ENCODE measurements at regions not wholly inside any gene's neighbourhood (a gene's known extent, or its start where the extent isn't known, plus 50 kb on each side); places are given as distances from the start of the nearest gene placed in this dataset.

- FAIRE-seq (no peak), DNase-seq (ENCODE audit: low read depth, low spot score) (no peak)
- H3K9me1 ChIP-seq (replicated peaks; ENCODE audit: control insufficient read depth, extremely low read depth, insufficient read depth, low read length): no peaks in the 10 kb centered on the region
- CTCF ChIA-PET: no interaction called here
- H3K36me3 ChIP-seq (ENCODE audit: control insufficient read depth in 2 of 2, extremely low read depth in 1 of 2, insufficient read depth in 2 of 2, low read length in 2 of 2): no peaks in the 10 kb centered on the region
- H2AFZ ChIP-seq (ENCODE audit: low read depth, low read length): no peak overlapping the region
- H3K4me3 ChIP-seq (replicated peaks in 1 of 3; ENCODE audit: insufficient read depth in 1 of 3, low read depth in 1 of 3, low read length in 3 of 3): no peak overlapping the region
- dilution Hi-C loops (cut with MboI; ENCODE audit: extremely low pct_ligation_motif_present, low sequenced_read_pairs): no loop called here
- no TSS peak for BruUV-seq (replicated peaks)
- H4K20me1 ChIP-seq (replicated peaks; ENCODE audit: control insufficient read depth, extremely low read depth, insufficient read depth, low read length): no peaks in the 10 kb centered on the region
- no peaks in the 10 kb centered on the region for H3K4me1 ChIP-seq (ENCODE audit: control insufficient read depth, extremely low read depth, insufficient read depth, low read length)
- H3K9ac ChIP-seq (replicated peaks; ENCODE audit: extremely low read depth, insufficient read depth, low read length): no peak overlapping the region
- POLR2A ChIA-PET: no interaction called here
- no peak overlapping the region for H3K4me2 ChIP-seq (ENCODE audit: insufficient read depth, low read length)
- H3K9me3 ChIP-seq (replicated peaks; ENCODE audit: control insufficient read depth, insufficient read depth, low read length): no peaks in the 10 kb centered on the region
- H3K27ac ChIP-seq (ENCODE audit: insufficient read depth, low read depth, low read length): no peak overlapping the region
- no peaks in the 10 kb centered on the region for H3K79me2 ChIP-seq (ENCODE audit: control insufficient read depth, insufficient read depth, low read length)
- no peak for TF ChIP-seq GATA2 (IDR thresholded peaks at IDR 0.05; ENCODE audit: insufficient read depth, insufficient read length, low read depth, low read length)
- no peak for TF ChIP-seq POLR2AphosphoS5 (IDR thresholded peaks at IDR 0.05; ENCODE audit: insufficient read depth, low read depth, low read length)
- intact Hi-C loops (cut with micrococcal nuclease): no loop called here
- H3K27me3 ChIP-seq (ENCODE audit: control insufficient read depth in 2 of 2, insufficient read depth in 2 of 2, low read length in 2 of 2): no peaks in the 10 kb centered on the region
These were observed 212.3 kb upstream of the PRDM1 start for GRCh38 chr6:105873799-105874198.

DNA sequence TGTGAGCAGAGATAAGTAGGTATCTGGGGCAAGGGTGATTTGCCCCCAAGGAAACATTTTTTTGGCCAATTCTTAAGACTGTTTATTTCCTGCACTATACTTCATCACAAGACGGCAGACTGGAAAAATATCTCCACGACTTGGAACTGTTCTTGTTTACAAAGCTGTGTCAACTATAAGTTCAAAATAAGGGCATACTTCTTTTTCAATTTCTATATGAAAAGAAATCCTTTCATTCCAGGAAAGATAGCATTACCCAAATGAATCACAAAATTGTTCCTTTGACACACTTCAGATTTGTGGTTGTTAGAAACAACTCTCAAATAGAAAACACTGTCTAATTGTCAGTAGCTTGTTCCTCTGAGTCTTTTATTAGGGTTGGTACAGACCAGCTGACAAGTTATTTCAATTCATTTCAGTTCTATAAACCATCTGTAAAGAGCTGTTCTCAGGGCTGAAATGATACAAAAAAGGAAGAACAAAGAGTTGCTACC, 212.9 kb upstream of the PRDM1 start:
- Histone ChIP-seq H2AFZ (ENCODE audit: low read depth, low read length) (no peak overlapping the region), H3K9me1 (replicated peaks; ENCODE audit: control insufficient read depth, extremely low read depth, insufficient read depth, low read length) (no peaks in the 10 kb centered on the region), H3K27me3 (ENCODE audit: control insufficient read depth in 2 of 2, insufficient read depth in 2 of 2, low read length in 2 of 2) (no peaks in the 10 kb centered on the region), H3K9ac (replicated peaks; ENCODE audit: extremely low read depth, insufficient read depth, low read length) (no peak overlapping the region), H3K9me3 (replicated peaks; ENCODE audit: control insufficient read depth, insufficient read depth, low read length) (no peaks in the 10 kb centered on the region), H3K36me3 (ENCODE audit: control insufficient read depth in 2 of 2, extremely low read depth in 1 of 2, insufficient read depth in 2 of 2, low read length in 2 of 2) (no peaks in the 10 kb centered on the region), H3K4me1 (ENCODE audit: control insufficient read depth, extremely low read depth, insufficient read depth, low read length) (no peaks in the 10 kb centered on the region), H3K79me2 (ENCODE audit: control insufficient read depth, insufficient read depth, low read length) (no peaks in the 10 kb centered on the region), H3K4me2 (ENCODE audit: insufficient read depth, low read length) (no peak overlapping the region), H3K27ac (ENCODE audit: insufficient read depth, low read depth, low read length) (no peak overlapping the region), H4K20me1 (replicated peaks; ENCODE audit: control insufficient read depth, extremely low read depth, insufficient read depth, low read length) (no peaks in the 10 kb centered on the region), H3K4me3 (replicated peaks in 1 of 3; ENCODE audit: insufficient read depth in 1 of 3, low read depth in 1 of 3, low read length in 3 of 3) (no peak overlapping the region)
- TF ChIP-seq GATA2 (IDR thresholded peaks at IDR 0.05; ENCODE audit: insufficient read depth, insufficient read length, low read depth, low read length) (no peak), MAX (IDR thresholded peaks at IDR 0.05; ENCODE audit: insufficient read depth, insufficient read length) (no peak), MYC (IDR thresholded peaks at IDR 0.05; ENCODE audit: low read depth, low read length) (no peak), EZH2 (IDR thresholded peaks at IDR 0.05; ENCODE audit: borderline replicate concordance, low read depth, low read length, severe bottlenecking) (no peak), FOS (IDR thresholded peaks at IDR 0.05; ENCODE audit: borderline replicate concordance, insufficient read depth, low read length) (no peak), JUN (IDR thresholded peaks at IDR 0.05; ENCODE audit: borderline replicate concordance, insufficient read depth, insufficient read length, low read depth) (no peak), POLR2AphosphoS5 (IDR thresholded peaks at IDR 0.05; ENCODE audit: insufficient read depth, low read depth, low read length) (no peak), CTCF (IDR thresholded peaks at IDR 0.05; ENCODE audit: extremely low read depth in 1 of 2, insufficient read depth in 1 of 2, low read depth in 1 of 2, low read length in 2 of 2) (no peak), POLR2A (IDR thresholded peaks at IDR 0.05; ENCODE audit: low read depth, low read length) (no peak)
- no peak for DNase-seq (ENCODE audit: low read depth, low spot score)
- POLR2A ChIA-PET: no interaction called here
- no TSS peak for BruUV-seq (replicated peaks)
- no peak for FAIRE-seq
- CTCF ChIA-PET: no interaction called here
- intact Hi-C loops (cut with micrococcal nuclease) (no loop called here), dilution Hi-C loops (cut with MboI; ENCODE audit: extremely low pct_ligation_motif_present, low sequenced_read_pairs) (no loop called here)
